ENCODE measurements at regions not wholly inside any gene's neighbourhood (a gene's known extent, or its start where the extent isn't known, plus 50 kb on each side); places are given as distances from the start of the nearest gene placed in this dataset.

GRCh38 chr3:17985658-17986347, 243.4 kb upstream of the TBC1D5 start:
- no peak for DNase-seq (ENCODE audit: low read depth in 2 of 2)

GRCh38 chr3:17983106-17983505, 240.7 kb upstream of the TBC1D5 start:
- no peak for DNase-seq (ENCODE audit: low read depth in 2 of 2)

- DNase-seq (ENCODE audit: low read depth in 2 of 2): no peak
Measured at GRCh38 chr3:17982211-17982880, 239.9 kb upstream of the TBC1D5 start.

GRCh38 chr3:17980863-17981262, 238.4 kb upstream of the TBC1D5 start:
- DNase-seq (ENCODE audit: low read depth in 2 of 2): no peak

DNA sequence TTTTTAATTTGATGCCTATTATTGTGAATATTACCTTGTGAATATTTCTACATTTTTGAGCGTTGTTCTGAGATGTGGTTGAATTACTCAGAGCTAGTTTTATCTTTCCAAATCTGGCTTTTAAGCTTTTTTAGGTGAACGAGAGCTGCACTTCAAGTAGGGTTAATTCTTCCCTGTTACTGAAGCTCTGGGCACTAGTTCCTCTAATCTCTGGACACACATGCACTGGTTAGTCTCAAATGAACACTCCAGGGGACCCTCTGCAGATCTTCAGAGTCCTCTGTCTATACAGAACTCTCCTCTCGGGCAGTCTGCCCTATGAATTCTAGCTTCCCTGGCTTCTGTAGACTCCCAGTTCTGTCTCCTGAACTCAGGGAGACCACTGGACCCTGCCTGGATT, 237.5 kb upstream of the TBC1D5 start:
- DNase-seq (ENCODE audit: low read depth in 2 of 2): no peak

DNA sequence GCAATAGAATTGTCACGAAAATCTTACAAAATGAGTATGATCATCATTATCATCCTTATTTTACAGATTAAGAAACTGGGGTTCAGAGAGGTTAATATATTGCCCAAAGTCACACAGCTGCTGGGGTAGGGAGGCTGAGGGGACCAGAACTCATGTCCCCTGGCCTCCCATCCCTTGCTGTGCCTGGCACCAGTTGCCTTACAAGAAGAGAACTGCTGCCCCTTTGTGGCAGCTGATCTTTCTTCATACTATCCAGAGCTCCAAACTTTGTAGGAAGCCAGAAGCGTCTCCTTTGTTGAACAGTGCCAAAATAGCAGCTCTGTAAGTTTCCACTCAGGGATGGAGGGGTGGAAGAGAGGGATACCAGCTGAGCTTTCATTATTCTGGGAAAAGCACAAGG, 236.8 kb upstream of the TBC1D5 start:
- no peak for DNase-seq (ENCODE audit: low read depth in 2 of 2)

GRCh38 chr3:17974206-17974841, 231.9 kb upstream of the TBC1D5 start:
- DNase-seq (ENCODE audit: low read depth in 2 of 2): no peak

DNA sequence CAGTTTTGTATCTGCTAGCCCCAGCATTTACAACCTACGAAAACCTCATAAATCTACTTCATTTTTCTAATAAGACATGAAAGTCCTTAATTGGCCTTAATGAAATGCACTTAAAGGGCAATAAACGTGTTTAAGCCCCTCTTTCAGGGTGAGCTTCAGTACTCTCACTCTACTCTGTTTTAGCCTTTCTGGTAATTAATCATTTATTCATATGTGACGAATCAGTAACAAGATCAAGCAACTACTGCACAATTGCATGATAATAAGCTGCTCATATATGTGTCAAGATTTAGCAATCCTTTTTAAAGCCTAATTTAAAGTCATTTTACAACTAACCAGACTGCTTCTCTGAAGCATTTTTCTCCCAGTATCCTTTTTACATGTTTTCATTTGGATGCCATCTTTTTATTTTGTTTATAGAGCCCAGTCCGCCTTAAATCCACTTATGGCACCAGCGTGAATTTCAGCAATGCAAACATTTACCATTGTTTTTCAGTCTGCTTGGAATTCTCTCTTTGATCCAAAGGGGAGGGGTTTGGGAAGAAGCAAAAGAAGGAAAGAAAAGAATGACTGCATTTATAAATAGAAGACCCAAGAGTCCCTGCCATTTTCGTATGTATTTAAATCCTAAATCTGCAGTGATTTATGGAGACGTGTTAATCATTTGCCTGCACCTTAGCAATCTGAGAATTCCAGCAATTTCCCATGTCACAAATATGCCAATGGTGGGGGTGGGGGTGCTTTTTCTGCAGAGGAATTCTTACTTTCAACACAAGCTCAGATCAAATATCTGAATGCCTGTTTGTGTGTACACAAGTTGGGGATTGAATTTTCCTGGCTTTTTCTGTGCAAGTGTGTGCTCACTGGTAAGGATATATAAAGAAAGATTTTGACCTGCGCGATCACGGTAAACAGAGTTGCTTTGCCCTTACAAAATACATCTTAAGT, 230.8 kb upstream of the TBC1D5 start:
- no peak for DNase-seq (ENCODE audit: low read depth in 2 of 2)

- DNase-seq (ENCODE audit: low read depth in 2 of 2): no peak
Measured at GRCh38 chr3:17972476-17972875, 230.0 kb upstream of the TBC1D5 start.

DNA sequence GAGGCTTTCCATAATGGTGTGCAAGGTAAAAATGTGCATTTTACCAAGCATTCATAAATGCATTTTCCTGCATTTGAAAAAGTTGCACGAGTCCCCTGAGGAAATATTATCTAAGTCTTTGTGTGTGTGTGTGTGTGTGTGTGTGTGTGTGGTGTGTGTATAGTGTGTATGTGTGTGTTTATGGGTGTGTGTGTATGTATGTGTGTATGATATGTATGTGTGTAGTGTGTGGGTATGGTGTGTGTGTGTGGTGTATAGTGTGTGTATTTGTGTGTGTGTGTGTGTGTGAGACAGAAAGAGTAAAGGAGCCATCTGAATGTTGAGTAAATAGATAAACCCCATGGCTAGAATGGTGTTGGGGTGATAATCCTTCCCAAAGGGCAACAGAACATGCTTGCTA, 229.6 kb upstream of the TBC1D5 start:
- DNase-seq (ENCODE audit: low read depth in 2 of 2): no peak

GRCh38 chr3:17969985-17970568, 227.6 kb upstream of the TBC1D5 start:
- DNase-seq (ENCODE audit: low read depth in 2 of 2): no peak

- no peak for DNase-seq (ENCODE audit: low read depth in 2 of 2)
Measured at GRCh38 chr3:17969244-17969643, 226.8 kb upstream of the TBC1D5 start.

GRCh38 chr3:17967953-17968607, 225.6 kb upstream of the TBC1D5 start:
- no peak for DNase-seq (ENCODE audit: low read depth in 2 of 2)

- no peak for DNase-seq (ENCODE audit: low read depth in 2 of 2)
Measured at GRCh38 chr3:17967111-17967510, 224.7 kb upstream of the TBC1D5 start.

DNA sequence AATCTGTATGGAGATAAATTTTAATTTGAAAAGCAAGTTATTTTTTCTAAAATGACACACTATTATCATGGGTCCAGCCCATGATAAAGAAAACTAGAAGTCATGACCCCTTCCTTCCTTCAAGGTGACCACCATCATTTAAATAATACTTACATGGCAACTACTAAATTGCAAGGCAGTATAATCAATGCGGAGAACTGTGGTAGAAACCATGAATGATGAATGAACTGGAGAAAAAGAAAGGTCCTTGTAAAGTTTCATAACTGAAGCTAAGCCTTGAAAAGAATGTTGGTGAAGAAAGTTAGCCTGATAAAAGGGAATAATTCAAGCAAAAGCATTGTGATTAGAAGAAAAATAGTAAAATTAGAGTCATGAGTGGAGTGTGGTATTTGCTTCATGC, 222.9 kb upstream of the TBC1D5 start:
- no peak for DNase-seq (ENCODE audit: low read depth in 2 of 2)

DNA sequence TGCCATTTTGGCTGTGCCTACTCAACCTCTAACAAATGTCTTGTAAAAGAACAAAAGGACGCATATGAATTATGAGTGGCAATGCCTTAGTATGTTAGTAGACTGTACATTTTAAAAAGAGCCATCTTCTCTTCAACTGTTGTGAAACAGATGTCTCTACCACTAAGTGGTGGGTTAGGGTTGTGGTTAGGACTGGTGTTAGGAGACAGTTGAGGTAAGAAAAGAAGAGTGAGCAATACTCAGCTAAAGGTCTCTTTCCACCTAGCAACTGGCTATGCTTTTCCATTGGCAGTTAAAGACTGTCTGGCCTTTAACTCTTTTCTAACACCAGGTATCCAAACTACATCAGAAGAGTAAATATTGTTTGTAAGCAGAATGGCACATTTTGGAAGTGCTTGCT, 221.7 kb upstream of the TBC1D5 start:
- DNase-seq (ENCODE audit: low read depth in 2 of 2): no peak

- no peak for DNase-seq (ENCODE audit: low read depth in 2 of 2)
Measured at GRCh38 chr3:17955411-17955810, 213.0 kb upstream of the TBC1D5 start.

DNA sequence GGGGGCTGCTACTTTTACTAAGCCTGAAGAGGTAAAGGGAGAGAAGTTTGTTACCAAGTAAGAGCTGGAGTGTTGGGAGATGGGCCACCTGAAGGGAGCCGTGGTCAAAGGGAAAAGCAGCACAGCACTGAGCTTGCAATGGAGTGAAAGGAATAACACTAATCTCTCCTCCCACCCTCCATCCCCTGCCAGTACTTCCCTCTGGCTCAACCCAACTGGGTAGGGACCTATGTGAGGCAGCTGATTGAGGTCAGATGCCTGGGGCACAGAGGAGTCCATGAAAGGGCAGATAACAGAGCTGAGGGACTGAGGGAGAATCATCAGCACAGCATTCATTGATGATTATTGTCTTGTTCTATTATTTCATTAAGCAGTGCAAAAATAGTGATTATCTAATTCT, 212.4 kb upstream of the TBC1D5 start:
- no peak for DNase-seq (ENCODE audit: low read depth in 2 of 2)

GRCh38 chr3:17951241-17951640, 208.8 kb upstream of the TBC1D5 start:
- DNase-seq (ENCODE audit: low read depth in 2 of 2): no peak

- no peak for DNase-seq (ENCODE audit: low read depth in 2 of 2)
Measured at GRCh38 chr3:17949101-17949500, 206.7 kb upstream of the TBC1D5 start.

DNA sequence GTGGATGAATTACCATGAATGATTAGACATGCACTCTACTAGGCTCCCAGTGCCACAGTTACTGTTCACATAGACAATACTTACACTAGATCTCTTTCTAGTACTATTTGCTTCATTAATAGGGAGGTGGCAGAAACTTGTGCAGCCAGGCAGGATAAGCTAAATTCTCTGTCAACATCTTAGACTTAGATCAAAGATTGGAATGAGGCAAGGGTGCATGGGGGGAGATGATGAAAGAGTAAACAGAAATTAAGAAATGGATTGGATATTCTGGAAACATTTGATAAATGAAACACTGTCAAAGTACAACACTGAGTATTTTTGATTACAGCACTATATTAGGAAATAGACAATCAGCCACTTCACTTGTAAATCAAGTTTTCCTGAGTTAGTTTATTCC, 205.4 kb upstream of the TBC1D5 start:
- no peak for DNase-seq (ENCODE audit: low read depth in 2 of 2)

All from activated CD4-positive, alpha-beta T cell treated with anti-CD3 and anti-CD28 coated beads for 24 hours (primary cell).